GM23248 (cell line): ENCODE measurements at regions not wholly inside any gene's neighbourhood (a gene's known extent, or its start where the extent isn't known, plus 50 kb on each side); places are given as distances from the start of the nearest gene placed in this dataset.
"Not testable (repeated sequence)": the region's sequence is repeated elsewhere in the genome, so short reads cannot be mapped to it uniquely, and the experiment has no call there.

Experiments
- EZH2 ChIP-seq: fragments of 200-600 bp; sonication (generic); IDR thresholded peaks from 2 replicates; pipeline ENCODE4 v1.6.1; 2018; ENCODE audit warnings: antibody characterized with exemption, mild to moderate bottlenecking; ENCODE audit not compliant: insufficient read depth, poor library complexity, severe bottlenecking
- EZH2phosphoT487 ChIP-seq: fragments of 200-600 bp; sonication (generic); IDR thresholded peaks from 2 replicates; pipeline ENCODE4 v1.6.1; 2018; ENCODE audit warnings: antibody characterized with exemption, moderate library complexity, mild to moderate bottlenecking, low read depth; ENCODE audit not compliant: insufficient read depth

DNA sequence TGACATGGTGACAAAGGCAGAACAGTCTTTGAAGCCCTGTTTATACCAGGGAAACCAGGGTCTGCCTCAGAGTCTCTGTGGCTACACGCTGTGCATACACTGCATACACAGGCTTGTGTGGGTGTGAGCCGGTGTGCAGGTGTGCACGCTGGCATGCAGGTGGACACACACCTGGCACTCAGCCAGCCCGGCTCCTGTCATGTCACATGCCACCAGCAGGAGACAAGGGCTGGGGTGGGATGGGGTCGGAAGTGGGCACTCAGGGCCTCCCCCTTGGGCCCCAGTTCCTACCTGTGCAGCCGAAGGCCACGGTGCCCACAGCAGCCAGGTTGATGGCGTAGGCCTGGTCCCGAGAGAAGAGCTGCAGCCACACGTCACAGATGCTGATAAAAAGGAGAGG is 192.2 kb downstream of the ZNF479 start:
- TF ChIP-seq EZH2, EZH2phosphoT487: not testable (repeated sequence)
